HepG2 (cell line): ENCODE measurements at regions not wholly inside any gene's neighbourhood (a gene's known extent, or its start where the extent isn't known, plus 50 kb on each side); places are given as distances from the start of the nearest gene placed in this dataset.

Experiments used
- ATAC-seq: fragments of 200-7000 bp; cut with Tn5 transposase; 3 replicates; pipeline ENCODE4 v1.9.1; 2020; ENCODE audit warnings: mild to moderate bottlenecking, moderate library complexity
- BruUV-seq: library from RNA; stranded (reverse); fragments of 400-500 nt; replicated peaks from 2 replicates; lab custom pipeline; 2021; lab: Mats Ljungman, UMichigan
- CTCF ChIA-PET: fragments of 300-600 bp; formaldehyde crosslinking; extraction: SDS; loops from one replicate; lab custom pipeline; 2021; ENCODE audit warnings: low total read pairs, inconsistent platforms, low intra/inter-chr PET ratio; lab: Yijun Ruan, JAX
- POLR2A ChIA-PET: fragments of 350-600 bp; sonication (Branson Sonifier 250); formaldehyde crosslinking; loops from one replicate; lab custom pipeline; 2020; ENCODE audit warnings: antibody characterized with exemption, inconsistent platforms; lab: Yijun Ruan, JAX
- DNase-seq: peaks from one replicate; pipeline ENCODE4 v3.0.0-alpha.2; 2015; ENCODE audit warnings: low spot score
- FAIRE-seq: peaks from 3 replicates; lab custom pipeline; 2011; peaks lifted over from hg19 to GRCh38; lab: Jason Lieb, UNC
- H2AFZ ChIP-seq: one replicate; pipeline ENCODE4 v1.6.1; 2011; ENCODE audit warnings: low read length, inconsistent platforms
- H3K27ac ChIP-seq: fragments of 300-600 bp; 3 replicates; pipeline ENCODE4 v1.8.0; 2011; ENCODE audit warnings: mixed run types, mild to moderate bottlenecking, mixed read lengths, low read length, inconsistent platforms; ENCODE audit not compliant: insufficient read depth; ENCODE audit errors: extremely low read length
- H3K27me3 ChIP-seq, 2 experiments: fragments of 200-600 bp in 1 of 2; 2 replicates in 1 of 2; 3 replicates in 1 of 2; pipeline versions ENCODE4 v1.6.0 to v1.8.0; 2011; ENCODE audit warnings: low read length in 2 of 2, mild to moderate bottlenecking in 2 of 2, moderate library complexity in 2 of 2, inconsistent platforms in 1 of 2; ENCODE audit not compliant: insufficient read depth in 2 of 2, control insufficient read depth in 1 of 2
- H3K36me3 ChIP-seq, 2 experiments: fragments of 200-600 bp in 1 of 2; replicated peaks in 1 of 2; 2 replicates in 1 of 2; 3 replicates in 1 of 2; pipeline versions ENCODE4 v1.5.1 to v1.8.0; 2011; ENCODE audit warnings: low read length in 2 of 2, inconsistent platforms in 1 of 2; ENCODE audit not compliant: insufficient read depth in 2 of 2, control insufficient read depth in 1 of 2
- H3K4me1 ChIP-seq: 2 replicates; pipeline ENCODE4 v1.5.1; 2012; ENCODE audit warnings: low read length, inconsistent platforms; ENCODE audit not compliant: insufficient read depth
- H3K4me2 ChIP-seq: 2 replicates; pipeline ENCODE4 v1.6.0; 2011; ENCODE audit warnings: low read depth, low read length, inconsistent platforms
- H3K4me3 ChIP-seq, 3 experiments: fragments of 200-600 bp in 1 of 3; sonication (generic), shearing (Covaris generic) in 1 of 3; replicated peaks in 1 of 3; 2 replicates each; pipeline ENCODE4 v1.5.1; 2011 to 2016; ENCODE audit warnings: low read length in 3 of 3, inconsistent platforms in 2 of 3, low read depth in 2 of 3, mild to moderate bottlenecking in 2 of 3, control low read depth in 1 of 3, mixed read lengths in 1 of 3; ENCODE audit not compliant: insufficient read depth in 1 of 3
- H3K79me2 ChIP-seq: one replicate; pipeline ENCODE4 v1.6.1; 2011; ENCODE audit warnings: low read length, inconsistent platforms; ENCODE audit not compliant: insufficient read depth
- H3K9ac ChIP-seq: 2 replicates; pipeline ENCODE4 v1.6.0; 2011; ENCODE audit warnings: mild to moderate bottlenecking, low read depth, low read length, inconsistent platforms; ENCODE audit not compliant: insufficient read depth
- H3K9me3 ChIP-seq: 2 replicates; pipeline ENCODE4 v1.5.1; 2012; ENCODE audit warnings: mild to moderate bottlenecking, low read length
- H4K20me1 ChIP-seq: 2 replicates; pipeline ENCODE4 v1.6.0; 2011; ENCODE audit warnings: inconsistent platforms, mild to moderate bottlenecking, low read length, moderate library complexity; ENCODE audit not compliant: insufficient read depth
- BRD4 ChIP-seq: sonication (generic); formaldehyde crosslinking; IDR thresholded peaks from 2 replicates; pipeline ENCODE4 v1.4.0; 2020; ENCODE audit warnings: missing genetic modification reagents
- CENPX ChIP-seq: sonication (generic); formaldehyde crosslinking; IDR thresholded peaks from 2 replicates; pipeline ENCODE4 v1.9.0; 2021; ENCODE audit warnings: mild to moderate bottlenecking, missing genetic modification reagents, moderate library complexity
- FOXM1 ChIP-seq: sonication (generic); formaldehyde crosslinking; IDR thresholded peaks from 2 replicates; pipeline ENCODE4 v1.5.0; 2020; ENCODE audit warnings: missing genetic modification reagents
- RERE ChIP-seq: IDR thresholded peaks from 2 replicates; pipeline ENCODE4 v1.6.1; 2016; ENCODE audit warnings: low read depth, missing genetic modification reagents, missing compliant biosample characterization
- TARDBP ChIP-seq: sonication (generic); formaldehyde crosslinking; IDR thresholded peaks from 2 replicates; pipeline ENCODE4 v1.8.0; 2022; ENCODE audit warnings: mild to moderate bottlenecking, missing genetic modification reagents
- TSC22D2 ChIP-seq: sonication (generic); formaldehyde crosslinking; IDR thresholded peaks from 2 replicates; pipeline ENCODE4 v1.5.1; 2020; ENCODE audit warnings: missing genetic modification reagents, mild to moderate bottlenecking, borderline replicate concordance
- YEATS4 ChIP-seq: sonication (generic); formaldehyde crosslinking; IDR thresholded peaks from 2 replicates; pipeline ENCODE4 v1.4.0; 2020; ENCODE audit warnings: missing genetic modification reagents, borderline replicate concordance
- ZMYM2 ChIP-seq: sonication (generic); formaldehyde crosslinking; IDR thresholded peaks from 2 replicates; pipeline ENCODE4 v1.8.0; 2022; ENCODE audit warnings: mild to moderate bottlenecking, missing genetic modification reagents
- ZNF292 ChIP-seq: sonication (generic); formaldehyde crosslinking; IDR thresholded peaks from 2 replicates; pipeline ENCODE4 v1.8.1; 2022; ENCODE audit warnings: mild to moderate bottlenecking, low read depth, missing genetic modification reagents, borderline replicate concordance
- ZNF83 ChIP-seq: sonication (generic); formaldehyde crosslinking; IDR thresholded peaks from 2 replicates; pipeline ENCODE4 v1.4.0; 2020; ENCODE audit warnings: missing genetic modification reagents, mild to moderate bottlenecking, borderline replicate concordance
- ZNF878 ChIP-seq: sonication (generic); formaldehyde crosslinking; IDR thresholded peaks from 2 replicates; pipeline ENCODE4 v1.8.1; 2023; ENCODE audit warnings: mild to moderate bottlenecking, missing genetic modification reagents, moderate library complexity
- WGBS: methylation state at CpG from one replicate; pipeline ENCODE4 v1.1.6; 2017; ENCODE audit warnings: low lambda C conversion rate; 5-methylcytosine and 5-hydroxymethylcytosine counted together
- in situ Hi-C: cut with HindIII; loops from 2 replicates; pipeline ENCODE4 v1.10.0; 2017; ENCODE audit warnings: low pct_unique_long_range_greater_than_20kb; ENCODE audit not compliant: extremely low pct_ligation_motif_present
- intact Hi-C: fragments of 100-400 bp; cut with micrococcal nuclease; formaldehyde crosslinking; loops from one replicate; pipeline ENCODE4 v1.10.0; 2022; ENCODE audit not compliant: unreplicated experiment
- TF ChIP-seq, protein P1 (sequence below): IDR thresholded peaks from 2 replicates; pipeline ENCODE4 v1.6.1; 2016; ENCODE audit warnings: missing compliant biosample characterization, missing genetic modification reagents, borderline replicate concordance
- TF ChIP-seq, protein P2 (sequence below): sonication (generic); formaldehyde crosslinking; conservative IDR thresholded peaks from 2 replicates; pipeline ENCODE4 v1.4.0; 2020; ENCODE audit warnings: missing genetic modification reagents
- TF ChIP-seq, protein P3 (sequence below): sonication (generic); formaldehyde crosslinking; IDR thresholded peaks from 2 replicates; pipeline ENCODE4 v1.5.0; 2020; ENCODE audit warnings: missing genetic modification reagents

- WGBS, result 72% methylated on average over 6 of the region's 6 CpGs
- peaks cover 29% of the 10 kb centered on the region for H3K79me2 ChIP-seq
- BruUV-seq, result no TSS peak
- ChIA-PET CTCF (no interaction called here), POLR2A (interaction anchor here (0.7 kb wide), 1 partner anchor 239 kb away, joined by 4 read pairs; no protein-coding TSS in a partner anchor)
- peak overlapping the region; percentile 87 for H3K4me2 ChIP-seq
- H3K4me1 ChIP-seq, result peaks cover 38% of the 10 kb centered on the region
- ATAC-seq (no peak), DNase-seq (no peak), FAIRE-seq (no peak)
- peak overlapping the region in 1 of 3 experiments; percentile 95; a peak in 1 of 6 replicates for H3K4me3 ChIP-seq
- in situ Hi-C loops (no loop called here), intact Hi-C loops (no loop called here)
- TF ChIP-seq ZNF878 (CRISPR knock-in tag) (no peak), BRD4 (CRISPR knock-in tag) (no peak), TSC22D2 (CRISPR knock-in tag) (no peak), ZNF292 (CRISPR knock-in tag) (no peak), TARDBP (CRISPR knock-in tag) (no peak), YEATS4 (no peak), ZNF83 (no peak), ZMYM2 (no peak), FOXM1 (CRISPR knock-in tag) (no peak), CENPX (no peak), RERE (no peak)
- TF ChIP-seq, protein P1, sequence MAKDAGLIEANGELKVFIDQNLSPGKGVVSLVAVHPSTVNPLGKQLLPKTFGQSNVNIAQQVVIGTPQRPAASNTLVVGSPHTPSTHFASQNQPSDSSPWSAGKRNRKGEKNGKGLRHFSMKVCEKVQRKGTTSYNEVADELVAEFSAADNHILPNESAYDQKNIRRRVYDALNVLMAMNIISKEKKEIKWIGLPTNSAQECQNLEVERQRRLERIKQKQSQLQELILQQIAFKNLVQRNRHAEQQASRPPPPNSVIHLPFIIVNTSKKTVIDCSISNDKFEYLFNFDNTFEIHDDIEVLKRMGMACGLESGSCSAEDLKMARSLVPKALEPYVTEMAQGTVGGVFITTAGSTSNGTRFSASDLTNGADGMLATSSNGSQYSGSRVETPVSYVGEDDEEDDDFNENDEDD (CRISPR knock-in tag), result no peak
- TF ChIP-seq, protein P2, sequence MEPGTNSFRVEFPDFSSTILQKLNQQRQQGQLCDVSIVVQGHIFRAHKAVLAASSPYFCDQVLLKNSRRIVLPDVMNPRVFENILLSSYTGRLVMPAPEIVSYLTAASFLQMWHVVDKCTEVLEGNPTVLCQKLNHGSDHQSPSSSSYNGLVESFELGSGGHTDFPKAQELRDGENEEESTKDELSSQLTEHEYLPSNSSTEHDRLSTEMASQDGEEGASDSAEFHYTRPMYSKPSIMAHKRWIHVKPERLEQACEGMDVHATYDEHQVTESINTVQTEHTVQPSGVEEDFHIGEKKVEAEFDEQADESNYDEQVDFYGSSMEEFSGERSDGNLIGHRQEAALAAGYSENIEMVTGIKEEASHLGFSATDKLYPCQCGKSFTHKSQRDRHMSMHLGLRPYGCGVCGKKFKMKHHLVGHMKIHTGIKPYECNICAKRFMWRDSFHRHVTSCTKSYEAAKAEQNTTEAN, result no peak
- TF ChIP-seq, protein P3, sequence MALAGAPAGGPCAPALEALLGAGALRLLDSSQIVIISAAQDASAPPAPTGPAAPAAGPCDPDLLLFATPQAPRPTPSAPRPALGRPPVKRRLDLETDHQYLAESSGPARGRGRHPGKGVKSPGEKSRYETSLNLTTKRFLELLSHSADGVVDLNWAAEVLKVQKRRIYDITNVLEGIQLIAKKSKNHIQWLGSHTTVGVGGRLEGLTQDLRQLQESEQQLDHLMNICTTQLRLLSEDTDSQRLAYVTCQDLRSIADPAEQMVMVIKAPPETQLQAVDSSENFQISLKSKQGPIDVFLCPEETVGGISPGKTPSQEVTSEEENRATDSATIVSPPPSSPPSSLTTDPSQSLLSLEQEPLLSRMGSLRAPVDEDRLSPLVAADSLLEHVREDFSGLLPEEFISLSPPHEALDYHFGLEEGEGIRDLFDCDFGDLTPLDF (CRISPR knock-in tag), result no peak
- H3K9ac ChIP-seq, result no peak overlapping the region
- no peaks in the 10 kb centered on the region for H3K9me3 ChIP-seq
- H2AFZ ChIP-seq, result no peak overlapping the region
- no peaks in the 10 kb centered on the region for H4K20me1 ChIP-seq
- H3K36me3 ChIP-seq, result no peaks in the 10 kb centered on the region
- no peak overlapping the region for H3K27ac ChIP-seq
- H3K27me3 ChIP-seq, result peaks cover 0 to 13% of the 10 kb centered on the region in 2 experiments; a peak in 2 of 5 replicates
These were observed 73.6 kb upstream of the VGLL4 start for GRCh38 chr3:11717301-11717700.
